Erythroblast (primary cell): ENCODE measurements at regions not wholly inside any gene's neighbourhood (a gene's known extent, or its start where the extent isn't known, plus 50 kb on each side); places are given as distances from the start of the nearest gene placed in this dataset.

Experiments used
- GATA1 ChIP-seq: IDR thresholded peaks from 2 replicates; pipeline ENCODE4 v1.6.1; 2011; ENCODE audit warnings: low read depth, mild to moderate bottlenecking, control low read depth, low read length, moderate library complexity
- POLR2A ChIP-seq: IDR thresholded peaks from 2 replicates; pipeline ENCODE4 v1.6.1; 2011; ENCODE audit warnings: mild to moderate bottlenecking, low read length

DNA sequence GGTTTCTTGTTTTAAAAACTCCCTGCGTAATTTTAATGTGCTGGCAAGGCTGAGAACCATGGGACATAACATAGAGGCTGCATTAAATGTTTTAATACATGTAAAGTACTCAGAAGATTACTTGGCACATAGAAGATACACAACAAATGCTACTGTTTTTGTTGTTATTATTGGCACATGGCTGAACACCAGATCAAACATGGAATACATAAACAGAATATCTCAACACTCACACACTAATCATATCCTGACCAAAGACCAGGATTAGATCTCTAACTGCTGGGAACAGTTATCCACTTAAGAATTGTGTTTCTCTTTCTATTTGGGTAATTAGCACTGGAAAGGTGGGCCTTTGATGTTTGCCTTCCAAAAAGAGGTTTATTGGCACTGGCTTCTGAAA is 69.3 kb downstream of the KCNE4 start:
- TF ChIP-seq POLR2A: no peak
- no peak for TF ChIP-seq GATA1
